GM21528 (cell line): ENCODE measurements at regions not wholly inside any gene's neighbourhood (a gene's known extent, or its start where the extent isn't known, plus 50 kb on each side); places are given as distances from the start of the nearest gene placed in this dataset.
"Not testable (repeated sequence)": the region's sequence is repeated elsewhere in the genome, so short reads cannot be mapped to it uniquely, and the experiment has no call there.

Source experiments
- ATAC-seq: cut with Tn5 transposase; IDR thresholded peaks from one replicate; pipeline ENCODE4 v1.9.1; 2021; ENCODE audit warnings: mild to moderate bottlenecking, moderate library complexity; ENCODE audit not compliant: unreplicated experiment, low FRiP score

DNA sequence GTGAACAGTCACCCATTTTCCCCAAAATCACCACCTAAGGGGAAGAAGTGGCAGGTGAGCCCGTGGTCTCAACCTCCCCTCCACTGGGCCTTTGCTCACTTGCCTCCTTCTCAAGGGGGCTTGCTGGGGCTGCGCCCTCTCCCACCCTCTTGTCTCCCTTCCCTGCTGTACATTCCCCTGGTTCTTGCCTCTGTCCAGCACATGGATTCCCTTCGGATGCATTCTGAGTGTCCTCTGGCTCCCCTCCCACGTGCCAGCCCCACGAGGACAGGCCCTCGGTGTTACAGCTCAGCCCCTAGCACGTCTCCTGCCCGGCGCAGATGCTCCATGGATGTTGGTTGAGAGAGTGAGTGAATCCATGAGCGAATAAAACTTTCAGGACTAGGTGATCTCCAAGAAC lies 367.8 kb upstream of the SULF2 start:
- ATAC-seq: no peak

DNA sequence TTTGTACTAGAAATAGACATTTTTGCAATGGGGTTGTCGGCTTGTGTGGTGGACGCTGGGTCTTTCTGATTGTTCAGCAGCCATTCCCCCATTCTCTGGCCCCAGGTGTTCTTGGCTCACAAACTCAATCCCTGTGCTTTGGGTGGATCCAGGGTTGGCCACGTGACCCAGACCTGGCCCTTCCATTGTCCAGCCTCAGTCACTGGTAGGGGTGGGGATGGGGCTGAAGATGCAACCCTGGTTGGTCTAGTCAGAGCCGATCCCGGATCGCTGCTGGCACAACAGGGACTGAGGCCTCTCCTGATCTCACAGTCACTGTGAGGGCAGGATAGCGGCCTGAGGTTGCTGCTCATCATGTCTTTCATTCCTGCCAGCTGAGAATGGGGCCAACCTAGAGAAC lies 365.3 kb upstream of the SULF2 start:
- no peak for ATAC-seq

DNA sequence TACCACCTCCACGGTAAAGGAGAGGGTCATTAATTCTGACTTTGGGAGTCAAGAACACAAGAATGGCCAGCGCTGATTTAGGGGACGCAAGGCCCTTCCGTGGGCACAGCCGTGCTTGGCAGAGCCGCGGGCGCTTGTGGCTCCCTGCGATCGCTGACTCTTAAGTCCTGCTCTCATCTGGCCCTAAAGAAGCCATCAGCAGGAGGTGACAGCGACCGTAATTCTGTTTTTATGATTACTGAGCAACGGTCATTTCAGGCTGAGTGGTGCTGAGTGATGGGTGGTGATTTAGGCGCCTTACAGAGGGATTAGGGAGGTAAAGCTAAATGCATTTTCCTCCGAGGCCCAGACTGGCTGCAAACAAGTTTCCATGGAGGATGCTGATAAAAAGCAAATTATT lies 364.6 kb upstream of the SULF2 start:
- ATAC-seq: no peak

DNA sequence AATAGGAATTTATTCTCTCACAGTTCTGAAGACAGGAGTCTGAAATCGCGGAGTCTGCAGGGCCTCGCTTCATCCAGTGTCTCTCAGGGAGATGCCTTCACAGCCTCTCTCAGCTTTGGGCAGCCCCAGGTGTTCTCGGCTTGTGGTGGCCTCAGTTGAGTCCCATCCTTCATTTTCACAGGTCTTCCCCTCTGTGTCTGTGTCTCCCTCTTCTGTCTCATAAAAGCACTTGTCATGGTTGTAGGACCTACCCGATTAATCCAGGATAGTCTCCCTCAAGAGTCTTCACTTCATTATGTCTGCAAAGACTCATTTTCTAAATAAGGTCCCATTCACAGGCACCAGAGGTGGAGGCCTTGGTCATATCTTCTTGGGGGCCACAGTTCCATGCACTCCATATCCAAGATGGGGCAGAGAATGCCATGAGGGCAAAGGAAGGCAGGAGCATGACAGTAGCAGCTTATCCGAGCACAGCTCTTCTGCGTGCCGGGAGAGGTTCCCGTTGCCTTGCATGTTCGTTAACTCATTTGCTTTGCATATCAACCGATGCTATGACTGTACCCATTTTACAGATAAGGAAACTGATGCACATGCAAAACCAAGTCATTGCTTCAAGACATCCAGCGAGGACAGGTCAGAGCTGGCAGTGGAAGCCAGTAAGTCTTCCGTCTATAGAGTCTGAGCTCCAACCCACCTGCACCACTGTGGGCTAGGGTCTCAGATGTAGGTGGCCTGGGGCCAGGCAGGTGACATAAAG lies 363.8 kb upstream of the SULF2 start:
- ATAC-seq: no peak

DNA sequence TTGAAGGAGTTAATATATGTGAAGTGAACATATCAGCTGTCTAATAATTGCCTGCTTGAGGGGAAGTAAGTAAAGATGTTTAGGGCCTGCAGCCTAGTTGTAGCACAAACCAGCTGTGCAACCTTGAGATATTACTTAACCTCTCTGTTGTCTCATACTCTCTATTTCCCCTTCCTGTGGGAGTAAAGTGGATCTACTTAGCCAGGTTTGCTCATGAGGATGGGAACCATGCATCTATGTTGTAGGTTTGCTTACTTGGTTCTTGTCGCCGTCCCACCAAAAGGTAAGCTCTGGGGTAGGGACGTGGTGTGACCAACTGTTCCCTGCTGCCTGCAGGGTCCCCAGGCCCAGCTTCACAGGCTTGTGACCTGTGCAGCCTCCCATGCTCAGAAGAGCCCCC lies 362.7 kb upstream of the SULF2 start:
- no peak for ATAC-seq

DNA sequence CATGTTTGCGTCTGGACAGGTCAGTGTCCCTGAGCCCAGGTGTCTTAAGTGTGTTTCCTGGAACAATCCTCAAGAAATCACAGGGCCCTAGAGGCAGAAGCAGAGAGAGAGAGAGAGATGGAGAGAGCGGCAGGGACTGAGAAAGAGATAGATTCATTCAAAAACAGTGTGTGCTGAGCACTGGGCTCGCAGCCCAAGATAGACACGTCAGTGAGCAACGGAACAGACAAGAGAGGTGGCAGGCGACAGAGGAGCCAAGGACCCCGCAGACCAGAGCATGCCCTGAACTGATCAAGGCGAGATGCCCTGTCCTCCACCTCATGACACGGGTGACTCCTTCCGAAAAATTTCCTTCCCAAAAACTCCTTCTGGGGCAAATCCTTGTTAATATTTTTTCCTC lies 362.0 kb upstream of the SULF2 start:
- no peak for ATAC-seq

DNA sequence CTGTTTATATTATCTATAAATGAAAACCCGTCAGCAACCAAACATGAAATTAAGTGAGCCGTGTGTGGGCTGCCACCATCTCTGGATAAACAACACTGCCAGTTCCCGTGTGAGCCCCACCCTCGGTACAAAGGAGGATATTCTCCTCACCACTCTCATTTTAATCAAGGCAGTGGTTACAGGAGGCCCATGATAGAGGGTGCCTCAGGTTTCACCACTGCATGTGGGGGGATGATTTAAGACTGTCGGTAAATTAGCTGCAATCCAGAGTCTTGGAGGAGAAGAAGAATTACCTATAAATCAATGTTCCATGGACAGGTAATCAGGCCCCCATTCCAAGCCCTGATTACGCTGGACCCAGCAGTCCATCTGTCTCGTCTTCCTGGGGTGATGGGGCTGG lies 361.6 kb upstream of the SULF2 start:
- no peak for ATAC-seq

DNA sequence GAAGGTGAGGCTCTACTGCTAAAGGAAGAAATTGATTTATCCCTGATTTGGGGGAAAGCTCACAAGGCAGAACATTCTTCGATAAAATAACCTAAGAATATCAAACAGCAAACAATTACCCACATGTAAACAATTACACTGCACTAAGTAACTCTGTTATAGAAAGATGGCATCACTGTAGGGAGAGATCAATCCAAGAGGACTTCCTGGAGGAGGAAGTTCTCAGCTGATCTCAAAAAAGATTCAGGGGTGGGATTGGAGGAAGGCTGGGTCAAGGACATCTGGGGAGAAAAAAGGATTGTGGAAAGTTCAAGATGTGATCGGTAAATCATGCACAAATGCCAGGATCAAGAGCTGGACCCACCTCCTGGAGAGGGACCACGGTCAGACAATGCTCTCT lies 361.0 kb upstream of the SULF2 start:
- ATAC-seq: no peak

DNA sequence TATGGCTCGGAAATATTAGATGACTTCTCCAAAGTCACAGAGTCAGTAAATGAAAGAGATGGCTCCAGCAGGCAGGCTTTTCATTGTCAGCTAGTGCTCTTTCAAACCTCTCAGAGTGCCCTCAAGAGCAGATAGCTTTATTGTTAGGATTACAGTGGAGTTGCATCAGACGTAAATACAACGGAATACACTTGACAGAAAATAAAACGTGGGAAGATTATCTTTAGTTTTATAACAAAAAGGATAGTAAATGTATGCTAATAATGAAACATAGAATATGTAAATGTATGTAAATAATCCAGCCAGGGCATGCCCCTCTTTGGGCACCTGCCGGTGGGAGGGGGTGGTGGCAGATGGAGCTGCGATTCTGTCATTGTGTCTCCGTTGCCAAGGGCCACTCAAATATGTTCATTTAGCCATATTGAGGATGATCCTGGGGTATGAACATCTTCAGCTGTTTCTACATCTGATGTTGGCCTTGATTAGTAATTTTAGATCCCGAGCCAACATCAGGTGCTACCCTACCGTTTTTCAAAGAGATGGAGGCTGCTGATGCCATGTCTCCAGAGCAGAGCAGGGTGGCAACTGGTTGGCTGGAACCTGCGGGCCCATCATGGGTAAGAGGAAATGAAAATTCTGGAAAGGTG lies 358.3 kb upstream of the SULF2 start:
- no peak for ATAC-seq

DNA sequence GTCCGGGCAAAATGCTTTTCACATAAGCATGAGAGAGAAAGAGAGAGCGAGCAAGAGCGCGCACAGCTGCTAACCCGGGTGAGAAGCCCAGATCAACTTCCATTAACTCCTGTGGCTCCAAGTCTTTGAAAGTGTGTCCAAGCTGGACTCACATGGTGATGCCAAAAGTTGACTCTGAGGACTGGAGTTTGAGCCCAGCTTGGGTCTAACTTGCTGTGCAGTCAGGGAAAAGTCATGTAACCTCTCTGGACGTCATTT lies 357.2 kb upstream of the SULF2 start:
- ATAC-seq: no peak

DNA sequence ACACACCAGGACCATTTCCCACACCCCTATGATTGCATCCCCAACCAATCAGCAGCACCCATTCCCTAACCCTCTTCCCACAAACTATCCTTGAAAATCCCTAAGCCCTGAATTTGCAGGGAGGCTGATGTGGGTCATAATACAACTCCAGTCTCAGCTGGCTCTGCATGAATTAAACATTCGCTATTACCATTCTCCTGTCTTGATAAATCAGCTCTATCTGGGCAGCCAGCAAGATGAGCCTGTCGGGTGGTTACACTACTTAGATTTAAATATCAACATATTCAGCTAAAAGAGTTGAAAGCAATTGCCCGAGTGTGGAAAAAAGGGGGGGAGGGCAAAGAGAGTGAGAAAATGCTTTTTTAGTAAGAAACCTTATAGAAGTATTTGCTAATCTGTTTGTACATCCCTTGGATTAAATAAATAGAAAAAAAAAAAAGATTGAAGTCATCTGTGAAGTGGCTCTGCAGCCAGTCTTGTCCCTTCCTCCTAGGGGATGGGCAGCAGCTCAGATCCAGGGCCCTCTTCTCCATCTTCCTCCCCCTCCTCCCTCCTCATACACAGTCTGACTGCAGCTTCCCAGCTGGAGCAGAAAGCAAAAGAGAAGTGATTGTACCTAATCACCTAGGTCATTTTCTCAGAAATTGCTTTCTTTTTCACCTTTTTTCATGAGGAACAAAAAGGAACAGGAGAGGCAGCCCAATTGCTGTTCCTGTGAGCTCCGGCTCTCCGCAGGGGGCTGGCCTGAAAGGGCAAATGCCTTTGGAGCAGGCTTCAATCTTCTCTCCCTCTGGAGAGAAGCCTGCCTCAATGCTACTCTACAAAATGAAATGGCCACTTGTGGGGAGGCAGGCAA lies 356.6 kb upstream of the SULF2 start:
- no peak for ATAC-seq

DNA sequence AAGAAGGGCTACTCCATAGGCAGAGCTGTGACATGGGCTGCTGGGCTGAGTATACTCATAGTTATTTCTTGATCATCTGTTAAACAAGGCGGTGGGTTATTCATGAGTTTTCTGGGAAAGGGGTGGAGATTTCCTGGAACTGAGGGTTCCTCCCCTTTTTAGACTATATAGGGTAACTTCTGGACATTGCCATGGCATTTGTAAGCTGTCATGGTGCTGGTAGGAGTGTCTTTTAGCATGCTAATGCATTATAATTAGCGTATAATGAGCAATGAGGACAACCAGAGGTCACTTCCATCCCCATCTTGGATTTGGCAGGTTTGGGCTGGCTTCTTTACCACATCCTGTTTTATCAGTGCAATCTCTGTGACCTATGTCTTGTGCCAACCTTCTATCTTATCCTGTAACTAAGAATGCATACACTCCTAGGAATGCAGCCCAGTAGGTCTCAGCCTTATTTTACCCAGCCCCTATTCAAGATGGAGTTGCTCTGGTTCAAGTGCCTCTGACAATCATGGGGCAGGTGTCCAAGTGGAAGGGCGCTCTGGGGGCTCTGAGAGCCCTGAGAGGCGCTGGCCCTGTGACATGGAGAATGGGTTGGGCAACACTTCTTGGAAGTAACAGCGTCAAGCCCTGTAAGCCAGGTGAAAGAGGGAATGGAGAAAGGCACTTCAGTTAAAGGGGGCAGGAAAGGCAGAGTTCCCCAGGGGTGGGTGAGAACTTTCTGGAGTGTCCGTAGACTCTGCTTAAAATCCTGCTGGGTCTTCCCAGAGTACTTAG lies 354.2 kb upstream of the SULF2 start:
- no peak for ATAC-seq

DNA sequence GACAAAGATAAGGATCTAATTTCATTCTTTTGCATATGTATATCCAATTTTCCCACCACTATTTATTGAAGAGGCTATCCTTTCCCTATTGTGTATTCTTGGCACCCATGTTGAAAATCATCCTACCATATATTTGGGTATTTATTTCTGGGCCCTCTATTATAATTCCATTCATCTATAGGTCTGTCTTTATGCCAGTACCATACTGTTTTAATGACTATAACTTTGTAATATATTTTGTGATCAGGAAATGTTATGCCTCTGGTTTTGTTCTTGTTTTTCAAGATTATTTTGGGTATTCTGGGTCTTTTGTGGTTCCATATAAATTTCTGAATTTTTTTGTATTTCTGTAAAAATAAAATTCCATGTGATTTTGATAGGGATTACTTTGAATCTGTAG lies 347.6 kb upstream of the SULF2 start:
- no peak for ATAC-seq

DNA sequence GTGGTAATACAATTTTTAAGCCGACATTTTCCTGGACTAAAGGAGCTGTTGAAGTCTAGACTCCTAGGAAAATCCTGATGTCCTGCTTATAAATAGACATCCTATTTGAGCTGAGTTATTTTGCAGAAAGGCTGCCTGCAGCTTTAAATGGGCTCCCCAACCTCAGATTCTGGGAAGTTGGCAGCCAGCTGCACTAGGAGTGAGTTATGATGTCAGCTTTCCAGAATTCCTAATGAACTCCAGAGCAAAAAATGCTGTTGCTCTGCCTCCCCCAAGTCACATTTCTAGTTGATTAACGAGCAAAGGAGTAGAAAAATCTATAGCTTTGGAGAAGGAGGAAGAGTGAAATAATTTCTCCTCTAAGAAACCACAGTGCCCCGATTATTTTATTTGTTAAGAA lies 346.3 kb upstream of the SULF2 start:
- ATAC-seq: no peak

DNA sequence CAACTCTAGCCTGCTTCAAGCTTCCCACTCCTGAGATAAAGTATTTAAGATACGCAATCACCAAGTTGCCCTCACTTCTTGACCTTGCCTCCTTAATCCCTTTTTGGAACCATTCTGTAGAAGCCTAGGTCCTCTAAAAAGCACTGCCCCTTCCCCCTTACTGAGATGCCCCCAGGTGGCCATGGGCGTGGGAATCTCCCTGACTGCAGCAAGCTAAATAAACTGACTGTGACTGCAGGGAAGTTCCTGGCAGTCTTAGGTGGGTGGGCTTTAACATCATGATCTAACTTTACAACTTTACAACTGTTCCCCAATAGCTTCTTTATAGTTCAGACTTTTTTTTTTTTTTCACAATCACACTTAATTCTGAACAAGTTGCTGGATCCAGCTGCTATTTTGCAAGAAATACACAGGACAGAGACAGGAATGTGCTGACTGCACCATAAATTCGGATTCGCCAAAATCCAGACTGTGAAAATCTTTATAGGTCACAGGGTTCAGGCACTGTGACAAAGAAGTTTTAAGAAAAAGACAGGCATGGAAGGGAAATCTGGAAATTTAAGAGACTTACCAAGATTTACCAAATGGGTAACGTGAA lies 344.2 kb upstream of the SULF2 start:
- ATAC-seq: no peak

DNA sequence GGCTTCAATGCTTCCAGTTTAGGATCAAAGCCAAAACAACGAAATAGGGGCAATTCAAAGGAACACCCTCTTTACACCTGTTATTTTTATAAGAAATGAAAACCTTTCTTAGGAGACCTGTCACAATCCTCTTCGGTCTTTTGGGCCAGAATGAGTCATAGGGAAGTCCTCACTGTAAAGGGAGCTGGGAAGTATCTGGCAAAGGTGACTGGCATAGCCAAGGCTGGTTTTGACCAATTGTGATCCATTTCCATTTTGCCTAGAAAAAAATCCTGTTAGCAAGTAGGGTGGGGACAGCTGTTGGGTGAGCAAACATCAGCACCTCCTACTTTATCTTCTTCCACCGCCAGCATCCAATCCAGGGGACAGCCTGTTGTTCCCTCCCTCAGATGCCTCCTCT lies 343.2 kb upstream of the SULF2 start:
- ATAC-seq: no peak

DNA sequence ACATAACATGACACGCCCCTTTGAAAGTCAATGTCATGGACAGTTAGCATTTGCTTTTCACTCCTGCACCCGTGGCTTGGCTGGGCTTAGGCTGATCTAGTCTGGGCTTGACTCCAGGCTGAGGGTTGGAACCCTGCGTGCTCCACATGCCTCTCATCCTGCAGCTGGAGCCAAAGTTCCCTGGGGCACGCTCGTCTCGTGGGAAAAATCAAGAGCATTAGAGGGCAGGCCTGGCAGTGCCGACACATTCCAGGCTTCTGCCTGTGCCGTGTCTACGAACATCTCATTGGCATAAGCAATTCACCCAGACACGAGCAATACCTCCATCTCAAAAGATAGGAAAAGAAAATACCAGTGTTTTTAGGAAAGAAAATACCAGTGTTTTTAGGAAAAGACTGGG lies 342.7 kb upstream of the SULF2 start:
- not testable (repeated sequence) for ATAC-seq

DNA sequence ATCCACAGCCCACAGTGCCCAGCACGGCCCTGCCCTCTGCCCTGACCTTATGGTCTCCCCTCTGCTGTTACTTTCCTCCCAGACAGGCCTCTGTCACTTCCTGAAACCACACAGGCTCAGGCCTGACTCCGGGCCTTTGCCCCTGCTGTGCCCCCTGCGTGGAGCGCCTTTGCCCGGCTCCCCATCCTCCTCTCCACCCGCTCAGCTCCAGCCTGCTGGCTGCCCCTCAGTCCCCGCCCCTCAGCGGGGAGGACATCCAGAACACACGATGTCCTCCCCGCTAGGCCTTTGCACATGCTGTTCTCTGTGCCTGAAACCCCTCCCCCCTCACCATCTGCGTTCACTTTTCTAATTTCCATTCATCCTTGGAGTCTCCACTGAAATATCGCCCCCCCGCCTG lies 341.9 kb upstream of the SULF2 start:
- ATAC-seq: not testable (repeated sequence)

DNA sequence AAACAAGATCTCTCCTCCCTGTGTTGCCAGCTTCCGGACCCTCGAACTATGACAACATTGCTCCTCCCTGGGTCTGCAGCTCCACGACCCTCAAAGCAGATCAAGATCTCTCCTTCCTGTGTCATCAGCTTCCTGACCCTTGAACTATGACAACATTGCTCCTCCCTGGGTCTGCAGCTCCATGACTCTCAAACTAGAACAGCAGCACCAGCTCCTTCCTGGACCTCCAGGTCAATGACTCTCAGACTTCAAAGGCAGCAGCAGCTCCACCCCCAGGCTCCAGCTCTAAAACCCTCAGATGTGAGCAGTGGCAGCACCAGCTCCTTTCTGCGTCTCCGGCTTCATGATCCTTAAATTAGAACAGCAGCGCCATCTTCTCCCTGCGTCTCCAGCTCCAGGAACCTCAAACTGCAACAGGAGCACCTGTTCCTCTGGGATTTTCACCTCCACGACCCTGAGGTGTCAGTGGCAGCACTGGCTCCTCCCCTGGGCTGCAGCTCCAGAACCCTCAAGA lies 341.0 kb upstream of the SULF2 start:
- no peak for ATAC-seq

DNA sequence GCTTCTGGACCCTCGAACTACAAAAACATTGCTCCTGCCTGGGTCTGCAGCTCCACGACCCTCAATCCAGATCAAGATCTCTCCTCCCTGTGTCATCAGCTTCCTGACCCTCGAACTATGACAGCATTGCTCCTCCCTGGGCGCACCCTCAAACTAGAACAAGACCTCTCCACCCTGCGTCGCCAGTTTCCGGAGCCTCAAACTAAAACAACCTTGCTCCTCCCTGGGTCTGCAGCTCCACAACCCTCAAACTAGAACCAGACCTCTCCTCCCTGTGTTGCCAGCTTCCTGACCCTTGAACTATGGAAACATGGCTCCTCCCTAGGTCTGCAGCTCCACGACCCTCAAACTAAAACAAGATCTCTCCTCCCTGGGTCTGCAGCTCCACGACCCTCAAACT lies 339.7 kb upstream of the SULF2 start:
- ATAC-seq: no peak
